Activated CD4-positive, alpha-beta T cell treated with anti-CD3 and anti-CD28 coated beads, Interleukin-2, amount 10 ng/mL, durations not matched to agents 24 days and 14 days (primary cell): ENCODE measurements at regions not wholly inside any gene's neighbourhood (a gene's known extent, or its start where the extent isn't known, plus 50 kb on each side); places are given as distances from the start of the nearest gene placed in this dataset.
"Not testable (repeated sequence)": the region's sequence is repeated elsewhere in the genome, so short reads cannot be mapped to it uniquely, and the experiment has no call there.

Experiments used
- DNase-seq: peaks from one replicate; pipeline ENCODE4 v3.0.0; 2022
- H3K27ac Mint-ChIP-seq: one replicate; pipeline ENCODE4 v1.8.0; 2022; ENCODE audit warnings: mild to moderate bottlenecking, mixed read lengths
- H3K27me3 Mint-ChIP-seq: one replicate; pipeline ENCODE4 v1.8.0; 2022; ENCODE audit warnings: mixed read lengths
- H3K36me3 Mint-ChIP-seq: one replicate; pipeline ENCODE4 v1.8.0; 2022; ENCODE audit warnings: low read depth, mild to moderate bottlenecking, mixed read lengths
- H3K4me1 Mint-ChIP-seq: one replicate; pipeline ENCODE4 v1.8.0; 2021; ENCODE audit warnings: mixed read lengths
- H3K4me3 Mint-ChIP-seq: one replicate; pipeline ENCODE4 v1.8.0; 2022; ENCODE audit warnings: mild to moderate bottlenecking, moderate library complexity, mixed read lengths
- H3K9me3 Mint-ChIP-seq: one replicate; pipeline ENCODE4 v1.8.0; 2021; ENCODE audit warnings: mixed read lengths
- intact Hi-C: fragments of 100-400 bp; cut with micrococcal nuclease; formaldehyde crosslinking; loops from one replicate; pipeline ENCODE4 v1.15.1; 2023

GRCh38 chr5:145429170-145429569 lies 406.0 kb downstream of the PRELID2 start:
- intact Hi-C loops: no loop called here
- Mint-ChIP-seq H3K4me3 (no peak overlapping the region), H3K4me1 (no peaks in the 10 kb centered on the region), H3K36me3 (no peaks in the 10 kb centered on the region), H3K27me3 (no peaks in the 10 kb centered on the region), H3K9me3 (peaks cover 13% of the 10 kb centered on the region), H3K27ac (no peak overlapping the region)
- no peak for DNase-seq

GRCh38 chr5:145408048-145408341 lies 427.1 kb downstream of the PRELID2 start:
- Mint-ChIP-seq H3K27me3 (no peaks in the 10 kb centered on the region), H3K4me1 (no peaks in the 10 kb centered on the region), H3K27ac (no peak overlapping the region), H3K4me3 (no peak overlapping the region), H3K36me3 (no peaks in the 10 kb centered on the region), H3K9me3 (peaks cover 30% of the 10 kb centered on the region)
- DNase-seq: no peak
- intact Hi-C loops: no loop called here

- intact Hi-C loops: no loop called here
- Mint-ChIP-seq H3K4me3 (no peak overlapping the region), H3K36me3 (no peaks in the 10 kb centered on the region), H3K9me3 (peaks cover 29% of the 10 kb centered on the region), H3K4me1 (no peaks in the 10 kb centered on the region), H3K27me3 (no peaks in the 10 kb centered on the region), H3K27ac (no peak overlapping the region)
- no peak for DNase-seq
Observed at GRCh38 chr5:145407300-145408047, 427.7 kb downstream of the PRELID2 start.

GRCh38 chr5:145403992-145404391 lies 431.1 kb downstream of the PRELID2 start:
- intact Hi-C loops: no loop called here
- H3K4me3 Mint-ChIP-seq: no peak overlapping the region
- H3K27ac Mint-ChIP-seq: no peak overlapping the region
- no peaks in the 10 kb centered on the region for H3K4me1 Mint-ChIP-seq
- H3K27me3 Mint-ChIP-seq: no peaks in the 10 kb centered on the region
- peaks cover 24% of the 10 kb centered on the region for H3K9me3 Mint-ChIP-seq
- H3K36me3 Mint-ChIP-seq: no peaks in the 10 kb centered on the region
- no peak for DNase-seq

- H3K4me1 Mint-ChIP-seq: no peaks in the 10 kb centered on the region
- H3K27me3 Mint-ChIP-seq: no peaks in the 10 kb centered on the region
- H3K36me3 Mint-ChIP-seq: no peaks in the 10 kb centered on the region
- H3K9me3 Mint-ChIP-seq: peaks cover 13% of the 10 kb centered on the region
- H3K27ac Mint-ChIP-seq: no peak overlapping the region
- intact Hi-C loops: no loop called here
- DNase-seq: no peak
- no peak overlapping the region for H3K4me3 Mint-ChIP-seq
Observed at GRCh38 chr5:145396888-145397287, 438.3 kb downstream of the PRELID2 start.

DNA sequence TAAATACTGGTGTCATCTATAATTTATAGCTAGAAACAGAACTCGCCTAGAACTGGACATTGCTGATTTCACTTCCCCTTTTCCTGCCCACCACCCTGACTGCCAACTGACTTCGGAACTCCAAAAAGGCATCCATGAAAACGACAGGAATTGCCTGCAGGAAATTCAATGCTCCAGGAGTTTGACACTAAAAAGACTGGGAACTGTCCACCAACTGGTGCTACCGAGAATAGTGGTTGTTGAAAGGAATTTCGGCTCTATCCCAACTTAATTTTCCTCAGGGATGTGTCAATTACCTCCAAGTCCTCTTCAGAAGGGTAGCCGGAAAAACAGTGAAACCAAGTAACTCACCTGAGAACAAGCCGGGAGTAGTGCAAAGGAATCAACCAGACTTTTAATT lies 440.0 kb downstream of the PRELID2 start:
- H3K27me3 Mint-ChIP-seq, H3K27ac Mint-ChIP-seq, H3K4me3 Mint-ChIP-seq, DNase-seq, H3K36me3 Mint-ChIP-seq, H3K4me1 Mint-ChIP-seq, intact Hi-C loops: not testable (repeated sequence)
- H3K9me3 Mint-ChIP-seq: peaks cover 21% of the 10 kb centered on the region

GRCh38 chr5:145393426-145393825 lies 441.7 kb downstream of the PRELID2 start:
- Mint-ChIP-seq H3K4me1 (no peaks in the 10 kb centered on the region), H3K36me3 (no peaks in the 10 kb centered on the region), H3K9me3 (peaks cover 26% of the 10 kb centered on the region), H3K27ac (no peak overlapping the region), H3K4me3 (no peak overlapping the region), H3K27me3 (no peaks in the 10 kb centered on the region)
- DNase-seq: no peak
- intact Hi-C loops: no loop called here

DNA sequence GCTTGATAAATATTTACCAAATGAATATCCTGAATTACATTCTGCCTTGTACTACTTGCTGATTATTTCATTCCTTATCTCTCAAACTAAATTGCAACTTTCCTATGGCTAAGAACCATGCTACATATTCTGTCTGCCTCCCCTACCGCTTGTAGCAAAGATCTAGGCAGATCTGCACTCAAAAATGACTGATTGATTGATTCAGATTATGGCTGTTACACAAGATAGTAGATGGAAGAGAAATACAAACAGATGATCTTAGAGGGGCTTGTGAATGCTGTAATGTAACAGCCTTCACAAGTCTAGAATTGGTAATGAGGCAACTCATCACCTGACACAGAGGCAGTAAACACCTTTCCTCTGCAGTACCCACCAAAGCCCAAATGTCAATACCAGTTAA lies 446.1 kb downstream of the PRELID2 start:
- Mint-ChIP-seq H3K27me3 (no peaks in the 10 kb centered on the region), H3K4me3 (no peak overlapping the region), H3K4me1 (no peaks in the 10 kb centered on the region), H3K9me3 (peaks cover 22% of the 10 kb centered on the region), H3K27ac (no peak overlapping the region), H3K36me3 (no peaks in the 10 kb centered on the region)
- intact Hi-C loops: no loop called here
- no peak for DNase-seq

GRCh38 chr5:145385276-145385675 lies 449.9 kb downstream of the PRELID2 start:
- no peaks in the 10 kb centered on the region for H3K4me1 Mint-ChIP-seq
- peaks cover 6% of the 10 kb centered on the region for H3K9me3 Mint-ChIP-seq
- no peaks in the 10 kb centered on the region for H3K36me3 Mint-ChIP-seq
- H3K4me3 Mint-ChIP-seq: no peak overlapping the region
- H3K27me3 Mint-ChIP-seq: no peaks in the 10 kb centered on the region
- H3K27ac Mint-ChIP-seq: no peak overlapping the region
- no peak for DNase-seq
- intact Hi-C loops: no loop called here

DNA sequence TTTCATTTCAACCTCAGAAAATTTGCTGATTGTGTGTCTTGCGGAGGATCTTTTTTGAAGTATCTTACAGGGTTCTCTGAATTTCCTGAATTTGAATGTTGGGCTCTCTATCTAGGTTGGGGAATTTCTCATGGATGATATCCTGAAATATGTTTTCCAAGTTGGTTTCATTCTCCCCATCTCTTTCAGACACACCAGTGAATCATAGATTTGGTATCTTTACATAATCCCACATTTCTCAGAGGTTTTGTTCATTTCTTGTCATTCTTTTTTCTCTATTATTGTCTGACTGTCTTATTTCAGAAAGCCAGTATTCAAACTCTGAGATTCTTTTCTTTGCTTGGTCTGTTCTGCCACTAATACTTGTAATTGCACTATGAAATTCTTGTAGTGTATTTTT lies 456.9 kb downstream of the PRELID2 start:
- DNase-seq: no peak
- H3K9me3 Mint-ChIP-seq: peaks cover 14% of the 10 kb centered on the region
- no peak overlapping the region for H3K27ac Mint-ChIP-seq
- H3K4me1 Mint-ChIP-seq: no peaks in the 10 kb centered on the region
- no peaks in the 10 kb centered on the region for H3K36me3 Mint-ChIP-seq
- intact Hi-C loops: no loop called here
- H3K27me3 Mint-ChIP-seq: no peaks in the 10 kb centered on the region
- no peak overlapping the region for H3K4me3 Mint-ChIP-seq

DNA sequence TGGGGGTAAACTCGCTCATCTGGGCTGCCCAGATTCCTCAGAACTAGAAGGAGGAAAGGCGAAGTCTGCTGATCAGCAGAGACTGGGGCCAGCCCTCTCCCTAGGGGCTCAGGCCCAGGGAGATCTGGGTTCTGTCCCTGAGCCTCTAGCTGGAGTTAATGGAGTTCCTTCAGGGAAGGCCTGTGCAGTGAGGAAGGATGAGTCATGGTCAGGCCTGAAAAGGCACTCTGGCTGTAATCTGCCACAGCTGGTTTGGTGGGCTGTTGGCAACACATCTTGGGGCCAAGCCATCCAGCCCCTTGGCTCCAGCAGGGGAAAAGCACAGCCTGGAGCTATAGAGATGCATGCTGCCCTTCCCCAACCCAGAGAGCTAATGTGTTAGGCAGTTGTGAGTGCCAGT lies 459.6 kb downstream of the PRELID2 start:
- peaks cover 18% of the 10 kb centered on the region for H3K9me3 Mint-ChIP-seq
- intact Hi-C loops: no loop called here
- no peaks in the 10 kb centered on the region for H3K36me3 Mint-ChIP-seq
- H3K4me3 Mint-ChIP-seq: no peak overlapping the region
- no peaks in the 10 kb centered on the region for H3K27me3 Mint-ChIP-seq
- H3K4me1 Mint-ChIP-seq: no peaks in the 10 kb centered on the region
- no peak for DNase-seq
- no peak overlapping the region for H3K27ac Mint-ChIP-seq

DNA sequence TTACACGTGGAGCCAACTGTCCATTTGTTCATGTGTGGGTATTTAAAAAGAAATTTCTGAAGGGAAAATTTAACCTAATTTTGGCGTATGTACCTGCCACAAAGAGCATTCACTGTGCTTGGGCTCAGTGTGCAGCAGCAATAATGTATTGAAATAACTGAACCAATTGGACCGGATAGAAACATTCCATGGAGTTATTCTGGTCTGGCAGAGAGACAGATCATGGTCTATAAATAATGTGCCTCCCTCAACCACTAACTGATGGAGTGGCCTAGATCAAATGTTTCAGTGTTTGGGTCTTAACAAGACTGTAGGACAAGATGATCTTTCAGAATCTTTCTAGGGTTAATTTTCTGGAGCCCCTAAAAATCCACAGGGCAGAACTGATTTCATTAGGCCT lies 469.7 kb downstream of the PRELID2 start:
- Mint-ChIP-seq H3K36me3 (no peaks in the 10 kb centered on the region), H3K9me3 (peaks cover 3% of the 10 kb centered on the region), H3K4me3 (no peak overlapping the region), H3K27ac (no peak overlapping the region), H3K4me1 (no peaks in the 10 kb centered on the region), H3K27me3 (no peaks in the 10 kb centered on the region)
- intact Hi-C loops: no loop called here
- no peak for DNase-seq

DNA sequence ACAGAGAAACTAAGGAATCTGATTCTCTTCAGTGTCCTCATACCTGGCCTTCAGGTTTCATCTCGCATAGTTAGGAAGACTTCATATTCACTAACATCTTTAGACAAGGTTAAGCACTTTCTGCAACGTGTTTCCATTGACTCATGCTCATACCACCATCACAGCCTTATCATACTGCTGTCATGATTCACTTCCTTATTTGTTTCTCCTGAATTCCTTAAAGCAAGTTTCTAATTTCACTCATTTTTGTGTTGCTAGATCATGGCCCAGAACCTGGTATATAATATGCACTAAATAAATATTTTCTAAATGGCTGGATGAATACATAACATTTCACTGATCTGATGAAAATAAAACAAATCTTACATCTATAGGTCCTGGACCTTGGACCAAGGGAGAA lies 472.9 kb downstream of the PRELID2 start:
- H3K9me3 Mint-ChIP-seq: no peaks in the 10 kb centered on the region
- no peaks in the 10 kb centered on the region for H3K4me1 Mint-ChIP-seq
- intact Hi-C loops: no loop called here
- H3K27me3 Mint-ChIP-seq: no peaks in the 10 kb centered on the region
- no peak for DNase-seq
- no peak overlapping the region for H3K4me3 Mint-ChIP-seq
- no peaks in the 10 kb centered on the region for H3K36me3 Mint-ChIP-seq
- no peak overlapping the region for H3K27ac Mint-ChIP-seq

GRCh38 chr5:145360936-145361335 lies 474.2 kb downstream of the PRELID2 start:
- Mint-ChIP-seq H3K27ac (no peak overlapping the region), H3K4me3 (no peak overlapping the region), H3K4me1 (no peaks in the 10 kb centered on the region), H3K27me3 (no peaks in the 10 kb centered on the region), H3K36me3 (no peaks in the 10 kb centered on the region), H3K9me3 (no peaks in the 10 kb centered on the region)
- intact Hi-C loops: no loop called here
- no peak for DNase-seq

DNA sequence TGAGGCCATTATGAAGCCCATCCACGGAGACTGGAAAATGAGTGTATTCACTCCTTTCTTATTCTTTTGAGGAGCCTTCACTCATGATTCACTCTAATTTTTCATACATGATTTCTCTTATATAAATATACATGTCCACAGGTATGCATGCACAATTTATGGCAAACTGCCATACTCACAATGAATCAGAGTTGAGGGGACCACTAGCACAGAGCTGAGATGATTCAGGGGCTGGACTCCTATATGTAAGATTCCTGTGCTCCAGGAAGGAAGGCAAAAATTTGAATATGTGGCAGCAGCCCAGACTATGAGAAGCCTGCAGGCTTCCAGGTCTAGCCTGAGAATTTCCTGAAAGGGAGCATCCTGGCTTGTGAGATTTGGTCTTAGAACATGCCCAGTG lies 484.6 kb downstream of the PRELID2 start:
- no peaks in the 10 kb centered on the region for H3K4me1 Mint-ChIP-seq
- no peaks in the 10 kb centered on the region for H3K27me3 Mint-ChIP-seq
- H3K4me3 Mint-ChIP-seq: no peak overlapping the region
- H3K36me3 Mint-ChIP-seq: no peaks in the 10 kb centered on the region
- no peak overlapping the region for H3K27ac Mint-ChIP-seq
- intact Hi-C loops: no loop called here
- DNase-seq: no peak
- H3K9me3 Mint-ChIP-seq: no peaks in the 10 kb centered on the region
